ENCODE measurements at regions not wholly inside any gene's neighbourhood (a gene's known extent, or its start where the extent isn't known, plus 50 kb on each side); places are given as distances from the start of the nearest gene placed in this dataset.
A peak's percentile ranks its signal among the peaks of the same experiment; 100 is the strongest.

GRCh38 chr2:223701761-223702160 is 99.6 kb upstream of the SCG2 start:
- no peak for DNase-seq (ENCODE audit: low spot score)

GRCh38 chr2:223700221-223700620 is 98.1 kb upstream of the SCG2 start:
- no peak for DNase-seq (ENCODE audit: low spot score)

- no peak for DNase-seq (ENCODE audit: low spot score)
Measured at GRCh38 chr2:223697892-223698645, 95.9 kb upstream of the SCG2 start.

DNA sequence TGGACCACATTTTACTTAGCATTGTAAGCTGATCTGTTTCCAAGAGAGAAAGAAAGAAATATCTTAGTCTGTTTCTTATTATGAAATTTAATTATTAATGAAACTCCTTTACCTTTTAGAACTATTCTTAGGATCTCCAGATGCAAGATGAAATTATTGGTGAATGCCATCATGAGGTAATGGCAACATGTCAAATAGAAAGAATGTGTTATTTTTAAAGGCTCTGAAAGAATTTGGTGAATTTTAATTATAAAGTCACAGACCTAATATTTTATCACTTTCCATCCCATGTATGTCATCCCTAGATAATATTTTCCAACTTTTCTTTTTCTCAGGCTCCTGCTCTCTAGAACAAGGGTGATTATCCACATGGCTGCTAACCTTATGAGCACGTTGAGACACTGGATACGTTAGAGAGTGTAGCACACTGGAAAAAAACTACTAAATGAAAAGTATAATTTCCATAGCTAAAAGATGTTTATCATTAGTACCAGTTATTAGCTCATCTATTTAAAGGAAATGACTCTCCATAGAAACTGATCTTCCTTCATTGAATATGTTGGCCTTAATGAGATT is 95.2 kb upstream of the SCG2 start:
- DNase-seq (ENCODE audit: low spot score), result no peak

DNA sequence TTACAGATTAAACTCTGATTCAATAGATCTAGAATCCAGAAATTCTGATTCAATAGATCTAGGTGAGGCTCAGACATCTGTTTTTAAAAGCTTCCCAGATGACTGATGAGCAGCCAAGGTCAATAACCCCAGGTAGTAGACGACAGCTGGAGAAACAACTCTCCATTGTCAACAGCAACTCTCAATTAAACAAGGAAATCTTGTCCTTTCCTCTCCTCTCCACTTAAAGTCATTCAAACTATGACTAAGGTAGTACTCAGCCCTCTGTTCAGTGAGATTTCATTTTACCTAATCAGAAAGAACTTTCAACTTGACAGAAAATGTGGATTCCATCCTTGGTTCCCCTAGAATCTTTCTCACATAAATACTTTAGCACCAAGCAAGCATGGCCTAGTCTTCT is 94.6 kb upstream of the SCG2 start:
- no peak for DNase-seq (ENCODE audit: low spot score)

DNA sequence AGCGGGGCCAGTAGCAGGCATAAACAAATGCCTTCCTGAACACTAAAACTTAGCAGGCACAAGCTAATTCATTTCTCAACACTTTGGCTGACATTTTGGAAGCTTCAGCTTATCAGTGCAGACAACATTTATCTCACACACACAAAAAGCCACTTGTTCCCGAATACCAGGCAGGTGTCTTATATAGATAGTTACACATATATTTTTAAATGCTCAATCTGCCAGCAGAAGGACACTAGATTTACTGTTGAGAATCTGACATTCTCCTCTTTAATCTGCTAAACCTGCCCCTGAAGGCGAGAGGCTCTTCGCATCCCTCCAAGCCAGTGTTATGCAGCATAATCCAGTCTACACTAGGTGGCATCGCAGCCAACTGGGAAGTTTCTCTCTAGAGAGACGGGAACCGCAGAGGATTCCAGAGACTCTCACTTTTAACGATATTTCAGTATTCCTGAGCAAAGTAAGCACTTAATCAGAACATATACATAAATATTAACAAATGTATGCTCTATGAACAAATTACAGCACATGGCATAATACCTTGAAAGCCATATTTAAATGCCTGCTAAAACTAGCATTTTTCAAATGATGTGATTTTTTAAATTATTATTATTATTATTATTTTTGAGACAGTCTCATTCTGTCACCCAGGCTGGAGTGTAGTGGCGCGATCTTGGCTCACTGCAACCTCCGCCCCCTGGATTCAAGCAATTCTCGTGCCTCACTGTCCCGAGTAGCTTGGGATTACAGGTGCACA is 90.2 kb upstream of the SCG2 start:
- peak; percentile 49 for DNase-seq (ENCODE audit: low spot score)

DNA sequence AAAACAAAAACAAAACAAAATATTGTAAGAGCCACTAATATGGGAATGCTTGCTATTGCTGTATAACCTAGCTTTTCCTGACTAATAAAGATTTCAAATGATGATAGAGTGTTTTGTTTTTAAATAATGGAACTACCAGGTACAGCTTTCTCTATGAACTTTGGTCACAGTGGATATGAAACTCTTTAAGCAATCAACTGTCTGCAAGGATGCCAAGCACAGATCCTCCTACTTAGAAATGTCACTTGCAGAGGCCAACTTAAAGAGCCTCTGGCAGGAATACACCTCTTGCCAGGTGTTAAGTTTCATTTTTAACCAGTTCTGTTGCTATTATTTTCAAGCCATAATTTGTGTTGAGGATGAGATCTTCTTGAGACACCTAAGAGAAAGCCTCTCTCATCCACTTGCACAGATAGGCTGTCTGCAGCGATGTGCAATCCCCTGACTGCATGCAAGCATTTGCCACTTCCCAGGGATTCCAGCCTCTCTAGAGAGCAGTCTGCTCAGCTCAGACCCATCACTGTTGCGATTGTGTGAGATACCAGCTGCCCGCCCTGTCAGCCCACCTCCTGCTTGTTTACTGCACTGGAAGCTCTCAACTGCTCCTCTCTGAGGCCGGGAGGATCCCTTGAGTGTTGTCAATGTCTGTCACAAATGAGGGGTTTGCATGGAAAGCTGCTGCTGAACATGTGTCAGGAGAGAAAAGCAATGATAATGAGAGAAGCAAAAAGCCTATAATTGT is 86.1 kb upstream of the SCG2 start:
- DNase-seq (ENCODE audit: low spot score), result no peak

DNA sequence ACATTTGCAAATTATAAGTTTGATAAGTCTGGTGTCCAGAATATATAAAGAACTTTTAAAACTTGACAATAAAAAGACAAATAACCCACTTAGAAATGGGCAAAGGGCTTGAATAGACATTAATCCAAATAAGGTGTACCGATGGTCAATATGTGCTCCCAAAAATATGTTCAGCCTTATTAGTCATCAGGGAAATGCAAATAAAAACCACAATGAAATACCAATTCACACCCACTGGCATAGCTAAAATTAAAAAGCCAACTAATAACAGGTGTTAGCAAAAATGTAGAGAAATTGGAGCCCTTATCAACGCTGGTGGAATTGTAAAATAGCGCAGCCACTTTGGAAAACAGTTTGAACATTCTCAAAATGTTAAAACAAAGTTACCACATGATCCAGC is 79.0 kb upstream of the SCG2 start:
- DNase-seq (ENCODE audit: low spot score), result no peak

DNA sequence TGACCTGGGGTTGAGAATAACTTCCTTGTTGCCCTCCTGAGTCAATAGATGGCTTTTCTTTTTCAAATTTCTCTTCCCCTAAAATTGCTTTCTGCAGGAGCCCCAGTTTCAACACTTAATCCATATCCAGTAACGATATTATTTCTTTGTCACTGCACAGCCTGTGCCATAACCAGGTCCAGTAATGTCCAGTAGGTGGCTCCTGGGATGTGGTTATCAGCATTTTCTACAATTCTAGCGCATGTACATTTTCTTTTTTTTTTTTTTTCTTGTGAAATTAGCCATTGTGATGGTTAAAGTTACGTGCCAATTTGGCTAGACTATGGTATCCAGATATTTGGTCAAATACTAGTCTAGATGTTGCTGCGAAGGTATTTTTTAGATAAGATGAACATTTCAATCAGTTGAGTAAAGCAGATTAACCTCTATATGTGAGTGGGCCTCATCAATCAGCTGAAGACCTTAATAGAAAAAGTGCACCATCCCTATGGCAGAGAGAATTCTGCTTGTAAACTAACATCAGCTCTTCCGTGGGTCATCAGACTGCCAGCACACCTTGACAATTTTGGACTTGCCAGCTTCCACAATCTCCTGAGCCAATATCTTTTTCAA is 72.9 kb upstream of the SCG2 start:
- peak; percentile 27 for DNase-seq (ENCODE audit: low spot score)

GRCh38 chr2:223669453-223670225 is 67.5 kb upstream of the SCG2 start:
- DNase-seq (ENCODE audit: low spot score), result no peak

DNA sequence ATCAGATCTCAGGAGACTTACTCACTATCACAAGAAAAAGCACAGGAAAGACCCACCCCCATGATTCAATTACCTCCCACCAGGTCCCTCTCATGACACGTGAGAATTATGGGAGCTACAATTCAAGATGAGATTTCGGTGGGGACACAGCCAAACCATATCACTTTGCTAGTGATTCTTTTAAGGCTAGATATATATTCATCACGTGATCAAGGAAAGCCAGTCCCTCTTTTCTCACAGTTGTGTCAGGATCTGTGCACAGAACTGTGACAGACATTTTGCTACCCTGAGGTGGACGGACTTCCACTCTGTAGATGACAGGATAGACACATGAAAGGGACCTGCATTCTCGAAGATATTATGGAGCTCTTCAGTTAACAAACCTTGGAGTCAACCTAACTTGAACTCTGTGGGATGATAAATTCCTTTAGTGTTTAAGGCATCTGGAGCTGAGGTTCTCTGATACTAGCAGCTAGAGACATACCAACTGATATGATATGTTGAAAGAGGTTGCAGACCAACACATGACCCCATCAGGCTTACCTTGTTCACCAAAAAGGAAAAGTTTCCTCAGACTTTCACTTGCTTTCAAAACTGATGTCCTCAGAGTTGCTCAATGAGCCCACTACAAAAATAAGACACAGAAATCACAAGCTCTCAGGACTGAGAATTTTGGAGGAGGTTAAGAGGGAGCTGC is 66.3 kb upstream of the SCG2 start:
- DNase-seq (ENCODE audit: low spot score), result no peak

DNA sequence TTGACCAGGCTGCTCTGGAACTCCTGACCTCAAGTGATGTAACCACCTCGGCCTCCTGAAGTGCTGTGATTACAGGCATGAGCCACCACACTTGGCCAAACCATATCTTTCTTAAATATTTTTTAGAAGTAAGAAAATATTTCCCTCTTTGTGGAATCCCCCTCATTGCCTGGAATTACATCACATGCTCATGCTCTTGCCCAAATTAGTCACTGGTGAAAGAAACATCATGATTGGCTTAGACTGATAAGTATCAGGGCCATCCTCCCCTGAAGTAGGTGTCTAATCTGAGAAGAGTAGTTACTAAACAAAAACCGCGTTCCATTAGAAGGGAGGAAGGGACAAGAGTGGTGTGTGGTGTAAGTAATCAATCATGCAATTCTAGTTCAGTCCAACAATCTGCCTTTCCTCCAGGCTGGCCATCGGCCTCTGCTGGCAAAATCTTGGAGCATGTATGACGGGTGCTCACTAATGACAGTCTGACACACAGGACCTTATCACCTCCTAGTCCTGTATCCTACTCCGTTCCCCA is 52.3 kb upstream of the SCG2 start:
- no peak for DNase-seq (ENCODE audit: low spot score)

GRCh38 chr2:223652902-223653301 is 50.7 kb upstream of the SCG2 start:
- DNase-seq (ENCODE audit: low spot score), result no peak

DNA sequence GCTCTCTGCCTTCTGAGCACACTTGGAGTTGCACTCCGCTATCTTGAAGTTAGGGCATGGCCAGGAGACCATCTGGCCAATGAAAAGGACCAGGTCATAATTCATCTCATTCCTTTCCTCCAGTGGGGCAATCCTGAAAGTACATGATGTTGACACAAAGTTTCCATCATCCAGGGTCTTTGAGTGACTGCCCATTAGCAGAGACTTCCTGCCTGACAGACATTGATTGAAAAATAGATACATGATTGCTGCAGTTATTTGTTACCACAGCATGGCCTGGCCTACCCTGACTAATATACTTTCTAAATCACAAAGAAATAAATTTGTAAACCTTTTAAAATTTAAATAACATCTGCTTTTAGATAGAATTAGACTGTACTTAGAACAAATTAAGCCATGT is 50.0 kb upstream of the SCG2 start:
- no peak for DNase-seq (ENCODE audit: low spot score)

Measured in mucosa of gallbladder (tissue), 1 donor.